SK-N-MC (cell line): ENCODE measurements at regions not wholly inside any gene's neighbourhood (a gene's known extent, or its start where the extent isn't known, plus 50 kb on each side); places are given as distances from the start of the nearest gene placed in this dataset.

ENCODE experiments used
- EZH2 ChIP-seq: fragments of 200-600 bp; sonication (generic); IDR thresholded peaks from one replicate; pipeline ENCODE4 v1.6.1; 2017; ENCODE audit warnings: antibody characterized with exemption
- FOXP2 ChIP-seq: optimal IDR thresholded peaks from 2 replicates; pipeline ENCODE3; 2011; ENCODE audit warnings: mild to moderate bottlenecking, moderate library complexity; ENCODE audit not compliant: insufficient read depth; ENCODE audit errors: extremely low read length, control extremely low read depth
- POLR2AphosphoS5 ChIP-seq: IDR thresholded peaks from 2 replicates; pipeline ENCODE4 v1.6.1; 2012; ENCODE audit warnings: mild to moderate bottlenecking, low read depth, low read length, borderline replicate concordance

DNA sequence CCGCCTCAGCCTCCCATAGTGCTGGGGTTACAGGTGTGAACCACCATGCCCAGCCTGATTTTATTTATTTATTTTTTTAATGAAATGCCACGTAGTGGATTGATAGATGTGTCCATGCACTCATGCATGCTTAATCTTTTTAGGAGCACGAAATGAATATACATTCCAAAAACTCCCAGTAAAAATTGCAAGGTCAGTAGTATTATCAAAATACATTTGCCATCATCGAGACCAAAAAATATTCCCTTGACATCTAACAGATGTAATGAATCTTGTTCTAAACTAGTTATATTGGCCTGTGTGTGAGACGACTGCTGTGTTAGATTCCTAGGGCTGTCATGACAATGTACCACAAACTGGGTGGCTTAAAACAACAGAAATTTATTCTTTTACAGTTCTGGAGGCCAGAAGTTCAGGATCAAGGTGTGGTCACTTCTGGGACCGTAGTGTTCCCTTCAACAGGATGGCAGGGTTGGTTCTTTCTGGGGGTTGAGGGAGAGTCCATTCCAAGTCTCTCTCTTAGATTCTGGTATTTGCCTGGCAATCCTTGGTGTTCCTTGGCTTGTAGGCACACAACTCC is 56.1 kb upstream of the UBL3 start:
- no peak for TF ChIP-seq POLR2AphosphoS5
- TF ChIP-seq EZH2: no peak
- TF ChIP-seq FOXP2: no peak
